ENCODE measurements at regions not wholly inside any gene's neighbourhood (a gene's known extent, or its start where the extent isn't known, plus 50 kb on each side); places are given as distances from the start of the nearest gene placed in this dataset.

- TF ChIP-seq BCL11A (tag by site-specific recombination; IDR thresholded peaks at IDR 0.05; ENCODE audit: low read depth) (no peak), ZNF112 (tag by site-specific recombination; IDR thresholded peaks at IDR 0.05) (no peak), ZNF354C (tag by site-specific recombination; IDR thresholded peaks at IDR 0.05; ENCODE audit: borderline replicate concordance, low read depth) (no peak), CTCF (tag by site-specific recombination; IDR thresholded peaks at IDR 0.05) (no peak), ZNF785 (tag by site-specific recombination; IDR thresholded peaks at IDR 0.05) (no peak), ZNF350 (tag by site-specific recombination; IDR thresholded peaks at IDR 0.05) (no peak), ZNF660 (tag by site-specific recombination; IDR thresholded peaks at IDR 0.05) (no peak)
- TF ChIP-seq, protein P1, sequence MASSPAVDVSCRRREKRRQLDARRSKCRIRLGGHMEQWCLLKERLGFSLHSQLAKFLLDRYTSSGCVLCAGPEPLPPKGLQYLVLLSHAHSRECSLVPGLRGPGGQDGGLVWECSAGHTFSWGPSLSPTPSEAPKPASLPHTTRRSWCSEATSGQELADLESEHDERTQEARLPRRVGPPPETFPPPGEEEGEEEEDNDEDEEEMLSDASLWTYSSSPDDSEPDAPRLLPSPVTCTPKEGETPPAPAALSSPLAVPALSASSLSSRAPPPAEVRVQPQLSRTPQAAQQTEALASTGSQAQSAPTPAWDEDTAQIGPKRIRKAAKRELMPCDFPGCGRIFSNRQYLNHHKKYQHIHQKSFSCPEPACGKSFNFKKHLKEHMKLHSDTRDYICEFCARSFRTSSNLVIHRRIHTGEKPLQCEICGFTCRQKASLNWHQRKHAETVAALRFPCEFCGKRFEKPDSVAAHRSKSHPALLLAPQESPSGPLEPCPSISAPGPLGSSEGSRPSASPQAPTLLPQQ (tag by site-specific recombination; IDR thresholded peaks at IDR 0.05) = no peak
- TF ChIP-seq, protein P2, sequence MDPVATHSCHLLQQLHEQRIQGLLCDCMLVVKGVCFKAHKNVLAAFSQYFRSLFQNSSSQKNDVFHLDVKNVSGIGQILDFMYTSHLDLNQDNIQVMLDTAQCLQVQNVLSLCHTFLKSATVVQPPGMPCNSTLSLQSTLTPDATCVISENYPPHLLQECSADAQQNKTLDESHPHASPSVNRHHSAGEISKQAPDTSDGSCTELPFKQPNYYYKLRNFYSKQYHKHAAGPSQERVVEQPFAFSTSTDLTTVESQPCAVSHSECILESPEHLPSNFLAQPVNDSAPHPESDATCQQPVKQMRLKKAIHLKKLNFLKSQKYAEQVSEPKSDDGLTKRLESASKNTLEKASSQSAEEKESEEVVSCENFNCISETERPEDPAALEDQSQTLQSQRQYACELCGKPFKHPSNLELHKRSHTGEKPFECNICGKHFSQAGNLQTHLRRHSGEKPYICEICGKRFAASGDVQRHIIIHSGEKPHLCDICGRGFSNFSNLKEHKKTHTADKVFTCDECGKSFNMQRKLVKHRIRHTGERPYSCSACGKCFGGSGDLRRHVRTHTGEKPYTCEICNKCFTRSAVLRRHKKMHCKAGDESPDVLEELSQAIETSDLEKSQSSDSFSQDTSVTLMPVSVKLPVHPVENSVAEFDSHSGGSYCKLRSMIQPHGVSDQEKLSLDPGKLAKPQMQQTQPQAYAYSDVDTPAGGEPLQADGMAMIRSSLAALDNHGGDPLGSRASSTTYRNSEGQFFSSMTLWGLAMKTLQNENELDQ (tag by site-specific recombination; IDR thresholded peaks at IDR 0.05; ENCODE audit: low read depth) = no peak
- TF ChIP-seq, protein P3, sequence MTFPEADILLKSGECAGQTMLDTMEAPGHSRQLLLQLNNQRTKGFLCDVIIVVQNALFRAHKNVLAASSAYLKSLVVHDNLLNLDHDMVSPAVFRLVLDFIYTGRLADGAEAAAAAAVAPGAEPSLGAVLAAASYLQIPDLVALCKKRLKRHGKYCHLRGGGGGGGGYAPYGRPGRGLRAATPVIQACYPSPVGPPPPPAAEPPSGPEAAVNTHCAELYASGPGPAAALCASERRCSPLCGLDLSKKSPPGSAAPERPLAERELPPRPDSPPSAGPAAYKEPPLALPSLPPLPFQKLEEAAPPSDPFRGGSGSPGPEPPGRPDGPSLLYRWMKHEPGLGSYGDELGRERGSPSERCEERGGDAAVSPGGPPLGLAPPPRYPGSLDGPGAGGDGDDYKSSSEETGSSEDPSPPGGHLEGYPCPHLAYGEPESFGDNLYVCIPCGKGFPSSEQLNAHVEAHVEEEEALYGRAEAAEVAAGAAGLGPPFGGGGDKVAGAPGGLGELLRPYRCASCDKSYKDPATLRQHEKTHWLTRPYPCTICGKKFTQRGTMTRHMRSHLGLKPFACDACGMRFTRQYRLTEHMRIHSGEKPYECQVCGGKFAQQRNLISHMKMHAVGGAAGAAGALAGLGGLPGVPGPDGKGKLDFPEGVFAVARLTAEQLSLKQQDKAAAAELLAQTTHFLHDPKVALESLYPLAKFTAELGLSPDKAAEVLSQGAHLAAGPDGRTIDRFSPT (tag by site-specific recombination; IDR thresholded peaks at IDR 0.05) = no peak
Measured at GRCh38 chr9:28970241-28970654, 1397.0 kb upstream of the C9orf72 start.

Data from HEK293 (cell line).